Activated T-helper 1 cell treated with Interleukin-2 at 50 U/mL for 16 hours (primary cell): ENCODE measurements at regions not wholly inside any gene's neighbourhood (a gene's known extent, or its start where the extent isn't known, plus 50 kb on each side); places are given as distances from the start of the nearest gene placed in this dataset.

Source experiments
- DNase-seq: peaks from one replicate; pipeline ENCODE4 v3.0.0-alpha.2; 2020; ENCODE audit warnings: low read depth

- no peak for DNase-seq
Observed at GRCh38 chr20:4512891-4513550, 173.2 kb upstream of the PRNP start.

GRCh38 chr20:4511776-4512175, 174.5 kb upstream of the PRNP start:
- no peak for DNase-seq

- DNase-seq = no peak
Observed at GRCh38 chr20:4509825-4510522, 176.3 kb upstream of the PRNP start.

- no peak for DNase-seq
Observed at GRCh38 chr20:4508773-4509172, 177.5 kb upstream of the PRNP start.

- no peak for DNase-seq
Observed at GRCh38 chr20:4507288-4507719, 179.0 kb upstream of the PRNP start.

- no peak for DNase-seq
Observed at GRCh38 chr20:4504814-4505213, 181.4 kb upstream of the PRNP start.

GRCh38 chr20:4502756-4503155, 183.5 kb upstream of the PRNP start:
- no peak for DNase-seq

- no peak for DNase-seq
Observed at GRCh38 chr20:4493386-4493785, 192.9 kb upstream of the PRNP start.

- no peak for DNase-seq
Observed at GRCh38 chr20:4491643-4492042, 194.6 kb upstream of the PRNP start.

GRCh38 chr20:4490606-4491280, 195.5 kb upstream of the PRNP start:
- no peak for DNase-seq

GRCh38 chr20:4490045-4490444, 196.2 kb upstream of the PRNP start:
- no peak for DNase-seq

GRCh38 chr20:4488407-4489339, 197.6 kb upstream of the PRNP start:
- DNase-seq = no peak

GRCh38 chr20:4484379-4484997, 201.8 kb upstream of the PRNP start:
- no peak for DNase-seq

- DNase-seq = no peak
Observed at GRCh38 chr20:4483961-4484360, 202.3 kb upstream of the PRNP start.

- DNase-seq = no peak
Observed at GRCh38 chr20:4483486-4483885, 202.8 kb upstream of the PRNP start.

- no peak for DNase-seq
Observed at GRCh38 chr20:4480104-4480503, 206.2 kb upstream of the PRNP start.

GRCh38 chr20:4476903-4477500, 209.3 kb upstream of the PRNP start:
- no peak for DNase-seq

GRCh38 chr20:4472906-4473305, 213.3 kb upstream of the PRNP start:
- DNase-seq = no peak

- DNase-seq = no peak
Observed at GRCh38 chr20:4471221-4471620, 215.0 kb upstream of the PRNP start.

- DNase-seq = no peak
Observed at GRCh38 chr20:4470375-4470774, 215.9 kb upstream of the PRNP start.

GRCh38 chr20:4469910-4470309, 216.3 kb upstream of the PRNP start:
- DNase-seq = no peak
